ENCODE measurements at regions not wholly inside any gene's neighbourhood (a gene's known extent, or its start where the extent isn't known, plus 50 kb on each side); places are given as distances from the start of the nearest gene placed in this dataset.

DNA sequence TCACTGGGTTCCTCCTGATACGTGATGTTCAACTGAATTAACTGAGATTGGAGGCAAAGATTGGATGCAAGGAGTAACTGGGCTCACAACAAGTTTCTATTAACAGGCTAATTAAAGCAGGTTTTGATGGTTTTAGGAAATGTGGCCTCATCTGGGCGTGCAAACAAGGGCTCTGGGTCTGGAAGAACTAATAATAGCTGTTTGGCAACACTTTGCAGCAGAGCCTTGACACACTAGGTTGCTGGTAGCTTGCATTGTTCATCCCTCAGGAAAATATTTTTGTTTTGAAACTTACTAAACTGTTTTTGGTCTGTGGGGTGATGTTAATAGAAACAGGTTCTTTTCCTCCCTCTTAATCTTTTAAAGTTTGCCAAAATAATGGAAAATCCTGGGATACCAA is 117.2 kb upstream of the CD93 start:
- TF ChIP-seq ZNF175 (tag by site-specific recombination; IDR thresholded peaks at IDR 0.05), result no peak
- TF ChIP-seq ZNF23 (tag by site-specific recombination; IDR thresholded peaks at IDR 0.05; ENCODE audit: borderline replicate concordance), result no peak
- TF ChIP-seq MZF1 (tag by site-specific recombination; IDR thresholded peaks at IDR 0.05; ENCODE audit: borderline replicate concordance), result no peak
- TF ChIP-seq ZNF785 (tag by site-specific recombination; IDR thresholded peaks at IDR 0.05), result no peak
- TF ChIP-seq ZNF629 (tag by site-specific recombination; IDR thresholded peaks at IDR 0.05), result no peak
- TF ChIP-seq ZNF155 (tag by site-specific recombination; IDR thresholded peaks at IDR 0.05), result no peak
- no peak overlapping the region for H3K4me3 ChIP-seq (ENCODE audit: low read depth, low read length)
- no peak overlapping the region for H3K27ac ChIP-seq (ENCODE audit: extremely low read depth, low read depth, low read length)
- no peaks in the 10 kb centered on the region for H3K9me3 ChIP-seq (ENCODE audit: control insufficient read depth, insufficient read depth, low read depth, low read length)
- no peaks in the 10 kb centered on the region for H3K4me1 ChIP-seq (ENCODE audit: control insufficient read depth, insufficient read depth, low read length)
- H3K36me3 ChIP-seq (ENCODE audit: control insufficient read depth in 2 of 2, insufficient read depth in 1 of 2, low read length in 2 of 2), result no peaks in the 10 kb centered on the region
- POLR2A ChIA-PET, result no interaction called here
- CTCF ChIA-PET, result interaction anchor here (0.6 to 1.1 kb wide), 2 partner anchors 32 to 229 kb away, joined by 3 read pairs; no protein-coding TSS in a partner anchor

DNA sequence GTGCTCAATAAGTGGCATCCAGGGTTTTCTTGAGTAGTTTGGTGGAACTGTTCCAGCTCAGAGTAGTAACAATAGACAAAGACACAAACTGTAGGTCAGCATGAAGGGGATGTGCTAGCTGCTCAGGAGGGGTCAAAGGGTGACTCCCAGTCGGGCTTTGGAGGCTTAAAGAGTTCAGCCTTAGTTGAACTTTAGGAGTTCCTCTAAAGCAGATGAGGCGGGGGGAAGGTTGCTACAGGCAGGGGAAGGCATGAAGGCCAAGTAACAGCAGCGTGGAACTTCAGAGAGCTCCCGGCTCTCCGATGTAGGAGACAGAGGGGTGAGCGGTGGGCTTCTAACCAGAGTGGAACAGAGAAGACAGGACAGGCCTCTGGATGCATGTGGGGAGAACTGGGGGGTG is 115.5 kb upstream of the CD93 start:
- no peak overlapping the region for H3K27ac ChIP-seq (ENCODE audit: extremely low read depth, low read depth, low read length)
- TF ChIP-seq ZNF777 (tag by site-specific recombination; IDR thresholded peaks at IDR 0.05; ENCODE audit: borderline replicate concordance), result no peak
- no peak for TF ChIP-seq YY1 (tag by site-specific recombination; IDR thresholded peaks at IDR 0.05)
- TF ChIP-seq, protein P1, sequence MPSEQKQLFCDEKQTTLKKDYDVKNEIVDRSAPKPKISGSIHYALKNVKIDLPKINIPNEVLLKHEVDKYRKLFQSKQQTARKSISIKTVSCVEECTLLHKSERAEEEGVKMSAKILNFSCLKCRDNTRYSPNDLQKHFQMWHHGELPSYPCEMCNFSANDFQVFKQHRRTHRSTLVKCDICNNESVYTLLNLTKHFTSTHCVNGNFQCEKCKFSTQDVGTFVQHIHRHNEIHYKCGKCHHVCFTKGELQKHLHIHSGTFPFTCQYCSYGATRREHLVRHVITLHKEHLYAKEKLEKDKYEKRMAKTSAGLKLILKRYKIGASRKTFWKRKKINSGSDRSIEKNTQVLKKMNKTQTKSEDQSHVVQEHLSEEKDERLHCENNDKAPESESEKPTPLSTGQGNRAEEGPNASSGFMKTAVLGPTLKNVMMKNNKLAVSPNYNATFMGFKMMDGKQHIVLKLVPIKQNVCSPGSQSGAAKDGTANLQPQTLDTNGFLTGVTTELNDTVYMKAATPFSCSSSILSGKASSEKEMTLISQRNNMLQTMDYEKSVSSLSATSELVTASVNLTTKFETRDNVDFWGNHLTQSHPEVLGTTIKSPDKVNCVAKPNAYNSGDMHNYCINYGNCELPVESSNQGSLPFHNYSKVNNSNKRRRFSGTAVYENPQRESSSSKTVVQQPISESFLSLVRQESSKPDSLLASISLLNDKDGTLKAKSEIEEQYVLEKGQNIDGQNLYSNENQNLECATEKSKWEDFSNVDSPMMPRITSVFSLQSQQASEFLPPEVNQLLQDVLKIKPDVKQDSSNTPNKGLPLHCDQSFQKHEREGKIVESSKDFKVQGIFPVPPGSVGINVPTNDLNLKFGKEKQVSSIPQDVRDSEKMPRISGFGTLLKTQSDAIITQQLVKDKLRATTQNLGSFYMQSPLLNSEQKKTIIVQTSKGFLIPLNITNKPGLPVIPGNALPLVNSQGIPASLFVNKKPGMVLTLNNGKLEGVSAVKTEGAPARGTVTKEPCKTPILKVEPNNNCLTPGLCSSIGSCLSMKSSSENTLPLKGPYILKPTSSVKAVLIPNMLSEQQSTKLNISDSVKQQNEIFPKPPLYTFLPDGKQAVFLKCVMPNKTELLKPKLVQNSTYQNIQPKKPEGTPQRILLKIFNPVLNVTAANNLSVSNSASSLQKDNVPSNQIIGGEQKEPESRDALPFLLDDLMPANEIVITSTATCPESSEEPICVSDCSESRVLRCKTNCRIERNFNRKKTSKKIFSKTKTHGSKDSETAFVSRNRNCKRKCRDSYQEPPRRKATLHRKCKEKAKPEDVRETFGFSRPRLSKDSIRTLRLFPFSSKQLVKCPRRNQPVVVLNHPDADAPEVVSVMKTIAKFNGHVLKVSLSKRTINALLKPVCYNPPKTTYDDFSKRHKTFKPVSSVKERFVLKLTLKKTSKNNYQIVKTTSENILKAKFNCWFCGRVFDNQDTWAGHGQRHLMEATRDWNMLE (tag by site-specific recombination; conservative IDR thresholded peaks at IDR 0.05; ENCODE audit: low read depth), result no peak
- no peak for TF ChIP-seq ZNF664 (tag by site-specific recombination; IDR thresholded peaks at IDR 0.05)
- TF ChIP-seq ZNF311 (tag by site-specific recombination; IDR thresholded peaks at IDR 0.05; ENCODE audit: borderline replicate concordance), result no peak
- TF ChIP-seq SP7 (tag by site-specific recombination; IDR thresholded peaks at IDR 0.05), result no peak
- no peak for TF ChIP-seq ZBTB7A (tag by site-specific recombination; IDR thresholded peaks at IDR 0.05; ENCODE audit: low read depth)
- no peaks in the 10 kb centered on the region for H3K9me3 ChIP-seq (ENCODE audit: control insufficient read depth, insufficient read depth, low read depth, low read length)
- POLR2A ChIA-PET, result interaction anchor here (1.5 kb wide), 1 partner anchor 151 kb away, joined by 3 read pairs; no protein-coding TSS in a partner anchor
- H3K4me3 ChIP-seq (ENCODE audit: low read depth, low read length), result no peak overlapping the region
- CTCF ChIA-PET, result interaction anchor here (0.6 to 2.7 kb wide), 10 partner anchors 11 to 510 kb away, joined by 3 to 21 read pairs (median 6); no protein-coding TSS in a partner anchor
- H3K4me1 ChIP-seq (ENCODE audit: control insufficient read depth, insufficient read depth, low read length), result no peaks in the 10 kb centered on the region
- H3K36me3 ChIP-seq (ENCODE audit: control insufficient read depth in 2 of 2, insufficient read depth in 1 of 2, low read length in 2 of 2), result no peaks in the 10 kb centered on the region

DNA sequence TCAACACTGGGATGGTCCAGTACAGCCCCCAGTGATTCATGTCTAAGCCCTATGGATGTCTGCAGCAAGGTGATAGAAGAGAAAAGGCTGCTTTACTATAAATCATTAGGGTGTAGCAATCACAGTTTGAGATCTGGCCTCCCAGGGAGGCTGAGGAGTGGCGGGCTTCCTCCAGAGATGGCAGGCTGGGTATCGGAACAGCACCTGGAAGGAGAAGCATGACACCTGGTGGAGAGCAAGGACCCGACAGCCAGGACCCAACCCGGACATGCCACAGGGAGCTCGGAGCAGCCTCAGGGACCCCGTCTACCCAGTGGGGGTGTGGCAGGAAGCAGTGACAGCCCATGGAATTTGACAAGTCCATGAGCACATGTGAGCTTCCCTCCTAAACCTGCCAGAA is 114.8 kb upstream of the CD93 start:
- Histone ChIP-seq H3K27ac (ENCODE audit: extremely low read depth, low read depth, low read length) (no peak overlapping the region), H3K4me3 (ENCODE audit: low read depth, low read length) (no peak overlapping the region), H3K4me1 (ENCODE audit: control insufficient read depth, insufficient read depth, low read length) (no peaks in the 10 kb centered on the region), H3K36me3 (ENCODE audit: control insufficient read depth in 2 of 2, insufficient read depth in 1 of 2, low read length in 2 of 2) (no peaks in the 10 kb centered on the region), H3K9me3 (ENCODE audit: control insufficient read depth, insufficient read depth, low read depth, low read length) (no peaks in the 10 kb centered on the region)
- ChIA-PET POLR2A (interaction anchor here (1.5 kb wide), 1 partner anchor 150 kb away, joined by 3 read pairs; no protein-coding TSS in a partner anchor), CTCF (interaction anchor here (0.6 to 2.7 kb wide), 11 partner anchors 12 to 509 kb away, joined by 3 to 21 read pairs (median 3); no protein-coding TSS in a partner anchor)
- TF ChIP-seq SCRT2 (tag by site-specific recombination; IDR thresholded peaks at IDR 0.05), result no peak
- no peak for TF ChIP-seq ZNF211 (tag by site-specific recombination; IDR thresholded peaks at IDR 0.05; ENCODE audit: low read depth)
- no peak for TF ChIP-seq ZNF610 (tag by site-specific recombination; IDR thresholded peaks at IDR 0.05; ENCODE audit: borderline replicate concordance)
- TF ChIP-seq ZNF292 (tag by site-specific recombination; IDR thresholded peaks at IDR 0.05; ENCODE audit: borderline replicate concordance, low read depth), result no peak
- TF ChIP-seq, protein P1 (tag by site-specific recombination; conservative IDR thresholded peaks at IDR 0.05; ENCODE audit: low read depth), result no peak
- no peak for TF ChIP-seq HOXC10 (CRISPR knock-in tag; IDR thresholded peaks at IDR 0.05)
- peak; percentile 9; the same call in 1 of the 2 replicates for TF ChIP-seq ZNF654 (tag by site-specific recombination; IDR thresholded peaks at IDR 0.05; ENCODE audit: low read depth)
- peak; percentile 23; the same call in 1 of the 2 replicates for TF ChIP-seq ZIC2 (tag by site-specific recombination; IDR thresholded peaks at IDR 0.05)
- TF ChIP-seq ZNF341 (tag by site-specific recombination; IDR thresholded peaks at IDR 0.05; ENCODE audit: low read depth), result peak; percentile 51; the same call in 1 of the 2 replicates
